HepG2 (cell line): ENCODE measurements at regions not wholly inside any gene's neighbourhood (a gene's known extent, or its start where the extent isn't known, plus 50 kb on each side); places are given as distances from the start of the nearest gene placed in this dataset.

ENCODE experiments used
- ATAC-seq: fragments of 200-7000 bp; cut with Tn5 transposase; 3 replicates; pipeline ENCODE4 v1.9.1; 2020; ENCODE audit warnings: mild to moderate bottlenecking, moderate library complexity
- BruUV-seq: library from RNA; stranded (reverse); fragments of 400-500 nt; replicated peaks from 2 replicates; lab custom pipeline; 2021; lab: Mats Ljungman, UMichigan
- CTCF ChIA-PET: fragments of 300-600 bp; formaldehyde crosslinking; extraction: SDS; loops from one replicate; lab custom pipeline; 2021; ENCODE audit warnings: low total read pairs, inconsistent platforms, low intra/inter-chr PET ratio; lab: Yijun Ruan, JAX
- POLR2A ChIA-PET: fragments of 350-600 bp; sonication (Branson Sonifier 250); formaldehyde crosslinking; loops from one replicate; lab custom pipeline; 2020; ENCODE audit warnings: antibody characterized with exemption, inconsistent platforms; lab: Yijun Ruan, JAX
- DNase-seq: peaks from one replicate; pipeline ENCODE4 v3.0.0-alpha.2; 2015; ENCODE audit warnings: low spot score
- FAIRE-seq: peaks from 3 replicates; lab custom pipeline; 2011; peaks lifted over from hg19 to GRCh38; lab: Jason Lieb, UNC
- H2AFZ ChIP-seq: one replicate; pipeline ENCODE4 v1.6.1; 2011; ENCODE audit warnings: low read length, inconsistent platforms
- H3K27ac ChIP-seq: fragments of 300-600 bp; 3 replicates; pipeline ENCODE4 v1.8.0; 2011; ENCODE audit warnings: mixed run types, mild to moderate bottlenecking, mixed read lengths, low read length, inconsistent platforms; ENCODE audit not compliant: insufficient read depth; ENCODE audit errors: extremely low read length
- H3K27me3 ChIP-seq, 2 experiments: fragments of 200-600 bp in 1 of 2; 2 replicates in 1 of 2; 3 replicates in 1 of 2; pipeline versions ENCODE4 v1.6.0 to v1.8.0; 2011; ENCODE audit warnings: low read length in 2 of 2, mild to moderate bottlenecking in 2 of 2, moderate library complexity in 2 of 2, inconsistent platforms in 1 of 2; ENCODE audit not compliant: insufficient read depth in 2 of 2, control insufficient read depth in 1 of 2
- H3K36me3 ChIP-seq, 2 experiments: fragments of 200-600 bp in 1 of 2; replicated peaks in 1 of 2; 2 replicates in 1 of 2; 3 replicates in 1 of 2; pipeline versions ENCODE4 v1.5.1 to v1.8.0; 2011; ENCODE audit warnings: low read length in 2 of 2, inconsistent platforms in 1 of 2; ENCODE audit not compliant: insufficient read depth in 2 of 2, control insufficient read depth in 1 of 2
- H3K4me1 ChIP-seq: 2 replicates; pipeline ENCODE4 v1.5.1; 2012; ENCODE audit warnings: low read length, inconsistent platforms; ENCODE audit not compliant: insufficient read depth
- H3K4me2 ChIP-seq: 2 replicates; pipeline ENCODE4 v1.6.0; 2011; ENCODE audit warnings: low read depth, low read length, inconsistent platforms
- H3K4me3 ChIP-seq, 3 experiments: fragments of 200-600 bp in 1 of 3; sonication (generic), shearing (Covaris generic) in 1 of 3; replicated peaks in 1 of 3; 2 replicates each; pipeline ENCODE4 v1.5.1; 2011 to 2016; ENCODE audit warnings: low read length in 3 of 3, inconsistent platforms in 2 of 3, low read depth in 2 of 3, mild to moderate bottlenecking in 2 of 3, control low read depth in 1 of 3, mixed read lengths in 1 of 3; ENCODE audit not compliant: insufficient read depth in 1 of 3
- H3K79me2 ChIP-seq: one replicate; pipeline ENCODE4 v1.6.1; 2011; ENCODE audit warnings: low read length, inconsistent platforms; ENCODE audit not compliant: insufficient read depth
- H3K9ac ChIP-seq: 2 replicates; pipeline ENCODE4 v1.6.0; 2011; ENCODE audit warnings: mild to moderate bottlenecking, low read depth, low read length, inconsistent platforms; ENCODE audit not compliant: insufficient read depth
- H3K9me3 ChIP-seq: 2 replicates; pipeline ENCODE4 v1.5.1; 2012; ENCODE audit warnings: mild to moderate bottlenecking, low read length
- H4K20me1 ChIP-seq: 2 replicates; pipeline ENCODE4 v1.6.0; 2011; ENCODE audit warnings: inconsistent platforms, mild to moderate bottlenecking, low read length, moderate library complexity; ENCODE audit not compliant: insufficient read depth
- CREB3 ChIP-seq: sonication (generic); formaldehyde crosslinking; IDR thresholded peaks from 2 replicates; pipeline ENCODE4 v1.5.0; 2020; ENCODE audit warnings: missing genetic modification reagents
- IKZF1 ChIP-seq: fragments of 450-650 bp; IDR thresholded peaks from 2 replicates; pipeline ENCODE4 v1.7.1; 2016
- IKZF5 ChIP-seq: IDR thresholded peaks from 2 replicates; pipeline ENCODE4 v1.6.1; 2018; ENCODE audit warnings: missing genetic modification reagents, mild to moderate bottlenecking, missing compliant biosample characterization
- MXD3 ChIP-seq: IDR thresholded peaks from 2 replicates; pipeline ENCODE4 v1.6.1; 2016; ENCODE audit warnings: mild to moderate bottlenecking, missing biosample characterization, missing genetic modification reagents
- POLR2A ChIP-seq, 2 experiments: IDR thresholded peaks; 2 replicates each; pipeline ENCODE4 v1.6.1; 2011; ENCODE audit warnings: low read depth in 2 of 2, low read length in 2 of 2, mild to moderate bottlenecking in 1 of 2, moderate library complexity in 1 of 2; ENCODE audit not compliant: insufficient read depth in 1 of 2
- RFX1 ChIP-seq: fragments of 450-650 bp; IDR thresholded peaks from 2 replicates; pipeline ENCODE4 v1.6.1; 2017
- SNAPC2 ChIP-seq: sonication (generic); formaldehyde crosslinking; IDR thresholded peaks from 2 replicates; pipeline ENCODE4 v1.8.1; 2022; ENCODE audit warnings: mild to moderate bottlenecking, missing genetic modification reagents
- ZBTB26 ChIP-seq: IDR thresholded peaks from 2 replicates; pipeline ENCODE4 v1.6.1; 2016; ENCODE audit warnings: missing compliant biosample characterization, missing genetic modification reagents, borderline replicate concordance
- ZBTB7A ChIP-seq: sonication (generic); formaldehyde crosslinking; IDR thresholded peaks from 2 replicates; pipeline ENCODE4 v1.8.0; 2022; ENCODE audit warnings: mild to moderate bottlenecking, missing genetic modification reagents
- ZNF280B ChIP-seq: sonication (generic); formaldehyde crosslinking; IDR thresholded peaks from 2 replicates; pipeline ENCODE4 v1.5.0; 2020; ENCODE audit warnings: missing genetic modification reagents, mild to moderate bottlenecking, borderline replicate concordance
- ZNF33A ChIP-seq: sonication (generic); formaldehyde crosslinking; IDR thresholded peaks from 2 replicates; pipeline ENCODE4 v1.5.1; 2020; ENCODE audit warnings: missing genetic modification reagents, mild to moderate bottlenecking, moderate library complexity, borderline replicate concordance
- ZNF503 ChIP-seq: sonication (generic); formaldehyde crosslinking; IDR thresholded peaks from 2 replicates; pipeline ENCODE4 v1.4.0; 2020; ENCODE audit warnings: missing genetic modification reagents
- WGBS: methylation state at CpG from one replicate; pipeline ENCODE4 v1.1.6; 2017; ENCODE audit warnings: low lambda C conversion rate; 5-methylcytosine and 5-hydroxymethylcytosine counted together
- in situ Hi-C: cut with HindIII; loops from 2 replicates; pipeline ENCODE4 v1.10.0; 2017; ENCODE audit warnings: low pct_unique_long_range_greater_than_20kb; ENCODE audit not compliant: extremely low pct_ligation_motif_present
- intact Hi-C: fragments of 100-400 bp; cut with micrococcal nuclease; formaldehyde crosslinking; loops from one replicate; pipeline ENCODE4 v1.10.0; 2022; ENCODE audit not compliant: unreplicated experiment
- TF ChIP-seq, protein P1 (sequence below): sonication (generic); formaldehyde crosslinking; IDR thresholded peaks from 2 replicates; pipeline ENCODE4 v1.4.0; 2020; ENCODE audit warnings: missing genetic modification reagents, borderline replicate concordance
- TF ChIP-seq, protein P2 (sequence below): IDR thresholded peaks from 2 replicates; pipeline ENCODE4 v1.6.1; 2012; ENCODE audit warnings: inconsistent platforms

DNA sequence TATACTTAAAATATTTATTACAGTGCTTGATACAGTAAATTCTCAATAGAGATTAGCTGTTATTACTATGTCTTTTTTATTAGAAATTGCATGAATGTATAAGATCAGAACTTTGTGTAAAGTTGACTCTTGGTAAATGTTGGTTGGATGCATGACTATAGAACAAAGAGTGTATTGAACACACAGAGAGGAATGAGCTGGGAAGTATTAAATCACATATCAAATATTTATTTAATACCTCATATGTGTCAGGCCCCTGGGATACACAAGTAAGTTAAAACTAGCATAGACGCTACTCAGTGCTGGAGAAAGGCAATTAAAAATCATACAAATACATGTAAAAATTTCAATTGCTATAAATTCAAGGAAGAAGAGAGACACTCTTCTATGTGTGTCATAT lies 550.7 kb upstream of the TLE4 start:
- H3K27me3 ChIP-seq: no peaks in the 10 kb centered on the region
- 3% methylated on average over 1 of the region's 1 CpG for WGBS
- intact Hi-C loops: no loop called here
- H3K9me3 ChIP-seq: no peaks in the 10 kb centered on the region
- no peak overlapping the region for H3K4me3 ChIP-seq
- H2AFZ ChIP-seq: no peak overlapping the region
- no peaks in the 10 kb centered on the region for H3K79me2 ChIP-seq
- no peaks in the 10 kb centered on the region for H3K36me3 ChIP-seq
- ChIA-PET POLR2A (no interaction called here), CTCF (no interaction called here)
- H4K20me1 ChIP-seq: no peaks in the 10 kb centered on the region
- no peak overlapping the region for H3K27ac ChIP-seq
- FAIRE-seq: no peak
- H3K4me1 ChIP-seq: no peaks in the 10 kb centered on the region
- in situ Hi-C loops: no loop called here
- no TSS peak for BruUV-seq
- no peak for DNase-seq
- ATAC-seq: no peak
- H3K9ac ChIP-seq: no peak overlapping the region
- no peak overlapping the region for H3K4me2 ChIP-seq
- no peak for TF ChIP-seq ZBTB26
- TF ChIP-seq, protein P1, sequence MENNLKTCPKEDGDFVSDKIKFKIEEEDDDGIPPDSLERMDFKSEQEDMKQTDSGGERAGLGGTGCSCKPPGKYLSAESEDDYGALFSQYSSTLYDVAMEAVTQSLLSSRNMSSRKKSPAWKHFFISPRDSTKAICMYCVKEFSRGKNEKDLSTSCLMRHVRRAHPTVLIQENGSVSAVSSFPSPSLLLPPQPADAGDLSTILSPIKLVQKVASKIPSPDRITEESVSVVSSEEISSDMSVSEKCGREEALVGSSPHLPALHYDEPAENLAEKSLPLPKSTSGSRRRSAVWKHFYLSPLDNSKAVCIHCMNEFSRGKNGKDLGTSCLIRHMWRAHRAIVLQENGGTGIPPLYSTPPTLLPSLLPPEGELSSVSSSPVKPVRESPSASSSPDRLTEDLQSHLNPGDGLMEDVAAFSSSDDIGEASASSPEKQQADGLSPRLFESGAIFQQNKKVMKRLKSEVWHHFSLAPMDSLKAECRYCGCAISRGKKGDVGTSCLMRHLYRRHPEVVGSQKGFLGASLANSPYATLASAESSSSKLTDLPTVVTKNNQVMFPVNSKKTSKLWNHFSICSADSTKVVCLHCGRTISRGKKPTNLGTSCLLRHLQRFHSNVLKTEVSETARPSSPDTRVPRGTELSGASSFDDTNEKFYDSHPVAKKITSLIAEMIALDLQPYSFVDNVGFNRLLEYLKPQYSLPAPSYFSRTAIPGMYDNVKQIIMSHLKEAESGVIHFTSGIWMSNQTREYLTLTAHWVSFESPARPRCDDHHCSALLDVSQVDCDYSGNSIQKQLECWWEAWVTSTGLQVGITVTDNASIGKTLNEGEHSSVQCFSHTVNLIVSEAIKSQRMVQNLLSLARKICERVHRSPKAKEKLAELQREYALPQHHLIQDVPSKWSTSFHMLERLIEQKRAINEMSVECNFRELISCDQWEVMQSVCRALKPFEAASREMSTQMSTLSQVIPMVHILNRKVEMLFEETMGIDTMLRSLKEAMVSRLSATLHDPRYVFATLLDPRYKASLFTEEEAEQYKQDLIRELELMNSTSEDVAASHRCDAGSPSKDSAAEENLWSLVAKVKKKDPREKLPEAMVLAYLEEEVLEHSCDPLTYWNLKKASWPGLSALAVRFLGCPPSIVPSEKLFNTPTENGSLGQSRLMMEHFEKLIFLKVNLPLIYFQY (CRISPR knock-in tag): no peak
- no peak for TF ChIP-seq SNAPC2 (CRISPR knock-in tag)
- no peak for TF ChIP-seq ZBTB7A (CRISPR knock-in tag)
- no peak for TF ChIP-seq IKZF1
- TF ChIP-seq POLR2A (IDR thresholded peaks at IDR 0.05; ENCODE audit: insufficient read depth in 1 of 2, low read depth in 2 of 2, low read length in 2 of 2): no peak
- no peak for TF ChIP-seq CREB3 (CRISPR knock-in tag)
- no peak for TF ChIP-seq ZNF33A
- TF ChIP-seq, protein P2, sequence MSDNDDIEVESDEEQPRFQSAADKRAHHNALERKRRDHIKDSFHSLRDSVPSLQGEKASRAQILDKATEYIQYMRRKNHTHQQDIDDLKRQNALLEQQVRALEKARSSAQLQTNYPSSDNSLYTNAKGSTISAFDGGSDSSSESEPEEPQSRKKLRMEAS: no peak
- no peak for TF ChIP-seq ZNF503 (CRISPR knock-in tag)
- no peak for TF ChIP-seq MXD3 (CRISPR knock-in tag)
- TF ChIP-seq ZNF280B (CRISPR knock-in tag): no peak
- TF ChIP-seq RFX1: no peak
- no peak for TF ChIP-seq IKZF5 (CRISPR knock-in tag)
